Hepatocyte (in vitro differentiated cells): ENCODE measurements at regions not wholly inside any gene's neighbourhood (a gene's known extent, or its start where the extent isn't known, plus 50 kb on each side); places are given as distances from the start of the nearest gene placed in this dataset.

Experiments used
- DNase-seq: peaks from one replicate; pipeline ENCODE4 v3.0.0-alpha.2; 2016; ENCODE audit warnings: low spot score
- H2AFZ ChIP-seq: fragments of 200-600 bp; sonication (generic); 2 replicates; pipeline ENCODE4 v1.6.0; 2016; ENCODE audit warnings: antibody characterized with exemption, mild to moderate bottlenecking
- H3K27ac ChIP-seq: fragments of 200-600 bp; sonication (generic); 2 replicates; pipeline ENCODE4 v1.5.1; 2016; ENCODE audit warnings: mild to moderate bottlenecking
- H3K27me3 ChIP-seq: fragments of 200-600 bp; sonication (generic); 2 replicates; pipeline ENCODE4 v1.6.1; 2016
- H3K36me3 ChIP-seq: fragments of 200-600 bp; sonication (generic); replicated peaks from 2 replicates; pipeline ENCODE4 v1.5.1; 2016; ENCODE audit warnings: low read depth; ENCODE audit not compliant: insufficient read depth
- H3K4me1 ChIP-seq: fragments of 200-600 bp; sonication (generic); 2 replicates; pipeline ENCODE4 v1.5.1; 2016; ENCODE audit warnings: mild to moderate bottlenecking, moderate library complexity; ENCODE audit not compliant: insufficient read depth
- H3K4me2 ChIP-seq: fragments of 200-600 bp; sonication (generic); 2 replicates; pipeline ENCODE4 v1.6.0; 2016
- H3K4me3 ChIP-seq: fragments of 200-600 bp; sonication (generic); 2 replicates; pipeline ENCODE4 v1.5.1; 2016; ENCODE audit warnings: mild to moderate bottlenecking
- H3K79me2 ChIP-seq: fragments of 200-600 bp; sonication (generic); 2 replicates; pipeline ENCODE4 v1.6.0; 2017; ENCODE audit warnings: mild to moderate bottlenecking
- H3K9me2 ChIP-seq: fragments of 200-600 bp; sonication (generic); replicated peaks from 2 replicates; pipeline ENCODE4 v1.6.0; 2017; ENCODE audit warnings: mild to moderate bottlenecking; ENCODE audit not compliant: insufficient read depth
- H3K9me3 ChIP-seq: fragments of 200-600 bp; sonication (generic); 2 replicates; pipeline ENCODE4 v1.5.1; 2016; ENCODE audit warnings: low read depth, mild to moderate bottlenecking
- H4K20me1 ChIP-seq: fragments of 200-600 bp; sonication (generic); 2 replicates; pipeline ENCODE4 v1.6.0; 2016; ENCODE audit warnings: mild to moderate bottlenecking; ENCODE audit not compliant: insufficient read depth, poor library complexity, severe bottlenecking
- EZH2 ChIP-seq: fragments of 200-600 bp; sonication (generic); IDR thresholded peaks from 2 replicates; pipeline ENCODE4 v1.6.1; 2016; ENCODE audit warnings: antibody characterized with exemption, mild to moderate bottlenecking, borderline replicate concordance
- EZH2phosphoT487 ChIP-seq: fragments of 200-600 bp; sonication (generic); IDR thresholded peaks from one replicate; pipeline ENCODE4 v1.6.1; 2018; ENCODE audit warnings: antibody characterized with exemption, mild to moderate bottlenecking, low read depth, moderate library complexity; ENCODE audit not compliant: unreplicated experiment, severe bottlenecking
- WGBS: methylation state at CpG from one replicate; pipeline ENCODE4 v1.1.6; 2016; ENCODE audit warnings: low lambda C conversion rate; ENCODE audit errors: missing lambda C conversion rate; 5-methylcytosine and 5-hydroxymethylcytosine counted together
- TF ChIP-seq, protein P1 (sequence below): fragments of 200-600 bp; sonication (generic); IDR thresholded peaks from 2 replicates; pipeline ENCODE4 v1.5.1; 2016; ENCODE audit warnings: antibody characterized with exemption, mild to moderate bottlenecking; ENCODE audit not compliant: poor library complexity

DNA sequence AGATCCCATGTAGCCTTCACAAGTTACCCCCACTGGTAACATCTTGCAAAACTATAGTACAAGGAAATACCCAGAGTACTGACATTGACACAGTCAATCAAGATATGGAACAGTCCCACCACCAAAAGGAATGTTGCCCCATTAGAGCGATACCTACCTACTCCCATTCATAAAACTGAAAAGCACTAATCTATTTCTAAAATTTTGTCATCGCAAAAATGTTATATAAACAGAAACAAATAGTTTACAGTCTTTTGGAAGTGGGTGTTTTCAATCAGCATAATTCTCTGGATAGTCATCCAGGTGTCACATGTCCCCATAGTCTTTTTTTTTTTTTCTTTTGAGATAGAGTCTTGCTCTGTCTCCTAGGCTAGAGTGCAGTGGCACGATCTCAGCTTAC is 156.9 kb upstream of the AGTR1 start:
- Histone ChIP-seq H3K27me3 (no peaks in the 10 kb centered on the region), H3K27ac (no peak overlapping the region), H3K36me3 (no peaks in the 10 kb centered on the region), H3K4me1 (no peaks in the 10 kb centered on the region), H3K9me2 (no peaks in the 10 kb centered on the region), H3K4me3 (no peak overlapping the region), H3K4me2 (no peak overlapping the region), H3K9me3 (no peaks in the 10 kb centered on the region), H2AFZ (no peak overlapping the region), H3K79me2 (no peaks in the 10 kb centered on the region), H4K20me1 (no peaks in the 10 kb centered on the region)
- TF ChIP-seq EZH2phosphoT487: no peak
- TF ChIP-seq, protein P1, sequence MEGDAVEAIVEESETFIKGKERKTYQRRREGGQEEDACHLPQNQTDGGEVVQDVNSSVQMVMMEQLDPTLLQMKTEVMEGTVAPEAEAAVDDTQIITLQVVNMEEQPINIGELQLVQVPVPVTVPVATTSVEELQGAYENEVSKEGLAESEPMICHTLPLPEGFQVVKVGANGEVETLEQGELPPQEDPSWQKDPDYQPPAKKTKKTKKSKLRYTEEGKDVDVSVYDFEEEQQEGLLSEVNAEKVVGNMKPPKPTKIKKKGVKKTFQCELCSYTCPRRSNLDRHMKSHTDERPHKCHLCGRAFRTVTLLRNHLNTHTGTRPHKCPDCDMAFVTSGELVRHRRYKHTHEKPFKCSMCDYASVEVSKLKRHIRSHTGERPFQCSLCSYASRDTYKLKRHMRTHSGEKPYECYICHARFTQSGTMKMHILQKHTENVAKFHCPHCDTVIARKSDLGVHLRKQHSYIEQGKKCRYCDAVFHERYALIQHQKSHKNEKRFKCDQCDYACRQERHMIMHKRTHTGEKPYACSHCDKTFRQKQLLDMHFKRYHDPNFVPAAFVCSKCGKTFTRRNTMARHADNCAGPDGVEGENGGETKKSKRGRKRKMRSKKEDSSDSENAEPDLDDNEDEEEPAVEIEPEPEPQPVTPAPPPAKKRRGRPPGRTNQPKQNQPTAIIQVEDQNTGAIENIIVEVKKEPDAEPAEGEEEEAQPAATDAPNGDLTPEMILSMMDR: no peak
- TF ChIP-seq EZH2: no peak
- WGBS: 97% methylated on average over 3 of the region's 3 CpGs
- no peak for DNase-seq

DNA sequence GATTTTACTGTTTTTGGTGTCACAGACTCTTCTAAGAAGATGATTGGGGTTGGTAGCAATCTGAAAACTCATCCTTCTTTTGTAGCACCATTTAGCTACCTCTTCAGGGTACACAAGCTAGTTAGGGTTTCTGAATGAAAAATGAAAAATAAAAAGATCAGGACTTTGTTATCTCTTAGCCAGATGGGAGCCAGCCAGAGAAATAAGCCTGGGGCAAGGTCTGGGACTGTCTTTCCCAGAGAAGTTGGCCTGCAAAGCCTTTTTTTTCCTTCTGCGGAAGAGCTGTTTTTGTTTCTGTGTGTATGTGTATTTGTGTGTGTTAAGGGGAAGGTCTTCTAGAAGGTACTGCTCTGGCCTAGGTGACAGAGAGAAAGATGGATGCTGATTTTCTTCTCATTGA is 150.7 kb upstream of the AGTR1 start:
- Histone ChIP-seq H3K4me2 (no peak overlapping the region), H3K4me3 (no peak overlapping the region), H3K36me3 (no peaks in the 10 kb centered on the region), H3K9me2 (no peaks in the 10 kb centered on the region), H3K4me1 (no peaks in the 10 kb centered on the region), H4K20me1 (no peaks in the 10 kb centered on the region), H2AFZ (no peak overlapping the region), H3K79me2 (no peaks in the 10 kb centered on the region), H3K27ac (no peak overlapping the region), H3K27me3 (no peaks in the 10 kb centered on the region), H3K9me3 (no peaks in the 10 kb centered on the region)
- DNase-seq: no peak
- TF ChIP-seq EZH2phosphoT487: no peak
- TF ChIP-seq, protein P1: no peak
- TF ChIP-seq EZH2: no peak
- 78% methylated on average over 1 of the region's 1 CpG for WGBS

DNA sequence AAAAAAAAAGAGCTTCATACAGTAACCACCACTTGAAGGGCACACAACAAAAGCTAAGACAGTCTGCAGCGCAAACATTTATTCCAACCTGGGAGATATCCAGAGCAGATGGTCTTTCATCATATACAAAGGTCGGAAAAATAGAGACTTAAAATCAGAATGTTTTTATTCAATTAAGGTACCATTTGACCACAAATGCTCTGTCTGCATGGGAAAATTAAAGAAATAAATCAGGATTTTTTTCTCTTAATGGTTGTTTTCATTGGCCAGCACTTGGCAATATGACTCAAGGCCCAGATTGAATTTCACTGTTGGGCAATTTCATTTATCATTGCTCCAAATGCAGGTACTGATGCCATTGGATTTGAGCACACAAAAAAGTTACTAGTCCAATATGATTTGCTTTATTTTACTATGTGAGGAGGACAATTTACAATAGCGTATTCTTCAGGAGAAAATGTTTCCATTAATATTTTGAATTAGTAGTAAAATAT is 145.9 kb upstream of the AGTR1 start:
- H3K4me3 ChIP-seq: no peak overlapping the region
- H3K4me1 ChIP-seq: peaks cover 7% of the 10 kb centered on the region
- TF ChIP-seq EZH2 (no peak), EZH2phosphoT487 (no peak)
- TF ChIP-seq, protein P1: no peak
- no peaks in the 10 kb centered on the region for H3K27me3 ChIP-seq
- no peaks in the 10 kb centered on the region for H3K36me3 ChIP-seq
- no peak overlapping the region for H2AFZ ChIP-seq
- H4K20me1 ChIP-seq: no peaks in the 10 kb centered on the region
- H3K9me2 ChIP-seq: no peaks in the 10 kb centered on the region
- H3K27ac ChIP-seq: no peak overlapping the region
- no peak overlapping the region for H3K4me2 ChIP-seq
- no peak for DNase-seq
- no peaks in the 10 kb centered on the region for H3K9me3 ChIP-seq
- WGBS: 93% methylated on average over 3 of the region's 3 CpGs
- H3K79me2 ChIP-seq: no peaks in the 10 kb centered on the region

DNA sequence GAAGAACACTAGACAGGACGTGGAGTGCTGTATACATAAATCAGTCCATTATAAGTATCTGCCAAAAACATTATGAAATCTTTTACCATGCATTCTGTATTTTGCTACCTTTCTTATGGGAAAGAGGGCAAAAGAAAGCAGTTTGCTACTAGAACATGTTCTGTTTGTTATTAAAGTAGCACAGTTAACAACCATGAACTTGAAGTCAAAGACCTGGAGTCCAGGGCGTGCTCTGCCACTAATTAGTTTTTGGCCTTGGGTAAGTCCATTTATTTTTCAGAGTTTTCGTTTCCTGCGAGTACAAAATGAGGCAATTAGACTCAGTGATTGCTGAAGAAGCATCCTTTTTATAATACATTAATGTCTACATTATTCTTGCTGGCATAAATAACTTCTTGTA is 143.3 kb upstream of the AGTR1 start:
- no peak overlapping the region for H3K4me3 ChIP-seq
- TF ChIP-seq, protein P1: no peak
- no peak for TF ChIP-seq EZH2phosphoT487
- TF ChIP-seq EZH2: no peak
- no peaks in the 10 kb centered on the region for H3K36me3 ChIP-seq
- peaks cover 7% of the 10 kb centered on the region for H3K4me1 ChIP-seq
- no peak overlapping the region for H3K27ac ChIP-seq
- H3K4me2 ChIP-seq: peak overlapping the region; percentile 52
- no peaks in the 10 kb centered on the region for H3K9me2 ChIP-seq
- no peaks in the 10 kb centered on the region for H4K20me1 ChIP-seq
- no peak for DNase-seq
- no peaks in the 10 kb centered on the region for H3K9me3 ChIP-seq
- H2AFZ ChIP-seq: peak overlapping the region; percentile 39
- no peaks in the 10 kb centered on the region for H3K79me2 ChIP-seq
- H3K27me3 ChIP-seq: no peaks in the 10 kb centered on the region
- WGBS: 62% methylated on average over 4 of the region's 4 CpGs
